Left lung (tissue), 4 donors: ENCODE measurements at regions not wholly inside any gene's neighbourhood (a gene's known extent, or its start where the extent isn't known, plus 50 kb on each side); places are given as distances from the start of the nearest gene placed in this dataset.

Source experiments
- ATAC-seq: fragments of 200-7000 bp; cut with Tn5 transposase; one replicate; pipeline ENCODE4 v1.9.1; 2020; ENCODE audit warnings: moderate library complexity
- DNase-seq, 4 donors: peaks; one replicate each; pipeline ENCODE4 v3.0.0-alpha.2; 2013 to 2020
- H3K27ac ChIP-seq, 2 donors: fragments of 200-600 bp; sonication (generic) in 1 of 2; one replicate each; pipeline versions ENCODE4 v1.5.0 to v1.8.0; 2020 to 2021
- H3K27me3 ChIP-seq, 2 donors: fragments of 200-600 bp; sonication (generic) in 1 of 2; one replicate each; pipeline versions ENCODE4 v1.5.0 to v1.8.0; 2020 to 2021
- H3K36me3 ChIP-seq, 2 donors: fragments of 200-600 bp; sonication (generic) in 1 of 2; one replicate each; pipeline versions ENCODE4 v1.5.0 to v1.8.0; 2020 to 2021
- H3K4me1 ChIP-seq, 2 donors: fragments of 200-600 bp; one replicate each; pipeline ENCODE4 v1.8.0; 2021
- H3K4me3 ChIP-seq, 2 donors: fragments of 200-600 bp; sonication (generic) in 1 of 2; one replicate each; pipeline versions ENCODE4 v1.5.0 to v1.8.0; 2020 to 2021; ENCODE audit warnings: mild to moderate bottlenecking in 1 of 2
- H3K9me3 ChIP-seq, 2 donors: fragments of 200-600 bp; sonication (generic) in 1 of 2; one replicate each; pipeline versions ENCODE4 v1.5.0 to v1.8.0; 2020 to 2021
- intact Hi-C, 2 donors: fragments of 100-400 bp; cut with DNase I; formaldehyde crosslinking; loops; one replicate each; pipeline versions ENCODE4 v1.11.2 to v1.14.2; 2022
- TF ChIP-seq, protein P1 (sequence below), 2 donors: fragments of 200-600 bp; sonication (generic) in 1 of 2; IDR thresholded peaks; one replicate each; pipeline versions ENCODE4 v1.5.0 to v1.8.0; 2021; ENCODE audit warnings: antibody characterized with exemption in 2 of 2
- donor health status: DM: no; HTN: yes; CAD: no.
- donor health status: DM: no; HTN: no; CAD: no.

DNA sequence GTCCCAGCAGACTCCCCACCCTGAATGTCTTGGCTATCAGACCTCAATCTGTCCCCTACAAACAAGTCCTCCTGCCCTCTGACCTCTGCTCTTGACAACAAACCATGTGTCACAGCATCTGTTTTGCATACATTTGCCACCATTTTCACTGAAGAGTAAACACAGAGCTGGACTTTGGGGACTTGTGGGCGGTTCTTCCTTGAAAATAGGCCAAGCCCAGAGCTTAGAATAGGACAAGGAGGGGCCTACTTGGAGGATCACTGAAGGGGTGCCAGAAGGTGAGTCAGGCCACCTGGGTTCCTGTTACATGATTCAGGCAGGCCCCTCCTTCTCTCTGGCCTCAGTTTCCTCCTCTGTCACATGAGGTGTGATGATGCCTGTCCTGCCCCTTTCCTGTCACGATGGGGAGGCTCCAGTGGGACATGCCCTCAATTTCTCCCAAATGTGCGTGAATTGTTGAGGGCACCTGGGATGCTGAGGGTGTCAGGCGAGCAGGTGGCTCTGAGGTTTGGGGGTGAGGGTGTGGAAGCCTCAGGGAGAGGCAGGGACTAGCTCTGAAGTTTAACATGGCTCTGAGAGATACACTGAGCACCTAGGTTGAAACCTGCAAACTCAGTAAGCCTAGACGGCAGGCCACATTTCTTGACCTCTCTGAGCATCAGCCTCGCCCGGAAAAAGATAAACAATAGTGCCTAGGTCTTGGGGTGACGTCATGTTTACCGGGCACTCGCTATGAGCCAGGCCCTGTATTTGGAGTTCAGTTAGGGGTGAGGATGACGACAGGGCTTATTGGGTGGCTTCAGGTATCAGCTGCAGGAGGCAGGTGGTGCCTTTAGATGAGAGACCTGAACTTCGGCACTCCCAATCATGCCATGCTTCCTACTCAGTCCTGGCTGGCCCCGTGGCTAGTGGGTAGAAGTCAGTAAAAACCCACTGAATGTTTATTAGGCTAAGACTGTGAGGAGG lies 107.6 kb upstream of the PITX1 start:
- TF ChIP-seq, protein P1, sequence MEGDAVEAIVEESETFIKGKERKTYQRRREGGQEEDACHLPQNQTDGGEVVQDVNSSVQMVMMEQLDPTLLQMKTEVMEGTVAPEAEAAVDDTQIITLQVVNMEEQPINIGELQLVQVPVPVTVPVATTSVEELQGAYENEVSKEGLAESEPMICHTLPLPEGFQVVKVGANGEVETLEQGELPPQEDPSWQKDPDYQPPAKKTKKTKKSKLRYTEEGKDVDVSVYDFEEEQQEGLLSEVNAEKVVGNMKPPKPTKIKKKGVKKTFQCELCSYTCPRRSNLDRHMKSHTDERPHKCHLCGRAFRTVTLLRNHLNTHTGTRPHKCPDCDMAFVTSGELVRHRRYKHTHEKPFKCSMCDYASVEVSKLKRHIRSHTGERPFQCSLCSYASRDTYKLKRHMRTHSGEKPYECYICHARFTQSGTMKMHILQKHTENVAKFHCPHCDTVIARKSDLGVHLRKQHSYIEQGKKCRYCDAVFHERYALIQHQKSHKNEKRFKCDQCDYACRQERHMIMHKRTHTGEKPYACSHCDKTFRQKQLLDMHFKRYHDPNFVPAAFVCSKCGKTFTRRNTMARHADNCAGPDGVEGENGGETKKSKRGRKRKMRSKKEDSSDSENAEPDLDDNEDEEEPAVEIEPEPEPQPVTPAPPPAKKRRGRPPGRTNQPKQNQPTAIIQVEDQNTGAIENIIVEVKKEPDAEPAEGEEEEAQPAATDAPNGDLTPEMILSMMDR (IDR thresholded peaks at IDR 0.05) = no peak
- no peaks in the 10 kb centered on the region for H3K9me3 ChIP-seq
- peaks cover 0 to 4% of the 10 kb centered on the region in 2 donors for H3K27me3 ChIP-seq
- H3K4me3 ChIP-seq = no peak overlapping the region
- no peaks in the 10 kb centered on the region for H3K36me3 ChIP-seq
- intact Hi-C loops = no loop called here
- DNase-seq (no peak), ATAC-seq (peak; percentile 13)
- peaks cover 5 to 6% of the 10 kb centered on the region in 2 donors for H3K4me1 ChIP-seq
- peak overlapping the region in 1 of 2 donors; percentile 46 for H3K27ac ChIP-seq

- Histone ChIP-seq H3K36me3 (no peaks in the 10 kb centered on the region), H3K4me1 (peaks cover 5 to 6% of the 10 kb centered on the region in 2 donors), H3K27ac (peak overlapping the region in 1 of 2 donors; percentile 46), H3K4me3 (no peak overlapping the region), H3K27me3 (peaks cover 0 to 4% of the 10 kb centered on the region in 2 donors), H3K9me3 (no peaks in the 10 kb centered on the region)
- ATAC-seq (peak; percentile 66), DNase-seq (peak in 1 of 4 donors; percentile 59)
- TF ChIP-seq, protein P1 (IDR thresholded peaks at IDR 0.05) = no peak
- intact Hi-C loops = no loop called here
These were observed 106.6 kb upstream of the PITX1 start for GRCh38 chr5:135140446-135141204.

GRCh38 chr5:135139381-135140134 lies 105.5 kb upstream of the PITX1 start:
- H3K4me1 ChIP-seq = peaks cover 5 to 11% of the 10 kb centered on the region in 2 donors
- peaks cover 0 to 4% of the 10 kb centered on the region in 2 donors for H3K27me3 ChIP-seq
- H3K36me3 ChIP-seq = no peaks in the 10 kb centered on the region
- H3K9me3 ChIP-seq = no peaks in the 10 kb centered on the region
- TF ChIP-seq, protein P1 (IDR thresholded peaks at IDR 0.05) = no peak
- H3K27ac ChIP-seq = no peak overlapping the region
- intact Hi-C loops = no loop called here
- no peak overlapping the region for H3K4me3 ChIP-seq
- ATAC-seq (peak; percentile 81), DNase-seq (peak in 1 of 4 donors; percentile 10)

DNA sequence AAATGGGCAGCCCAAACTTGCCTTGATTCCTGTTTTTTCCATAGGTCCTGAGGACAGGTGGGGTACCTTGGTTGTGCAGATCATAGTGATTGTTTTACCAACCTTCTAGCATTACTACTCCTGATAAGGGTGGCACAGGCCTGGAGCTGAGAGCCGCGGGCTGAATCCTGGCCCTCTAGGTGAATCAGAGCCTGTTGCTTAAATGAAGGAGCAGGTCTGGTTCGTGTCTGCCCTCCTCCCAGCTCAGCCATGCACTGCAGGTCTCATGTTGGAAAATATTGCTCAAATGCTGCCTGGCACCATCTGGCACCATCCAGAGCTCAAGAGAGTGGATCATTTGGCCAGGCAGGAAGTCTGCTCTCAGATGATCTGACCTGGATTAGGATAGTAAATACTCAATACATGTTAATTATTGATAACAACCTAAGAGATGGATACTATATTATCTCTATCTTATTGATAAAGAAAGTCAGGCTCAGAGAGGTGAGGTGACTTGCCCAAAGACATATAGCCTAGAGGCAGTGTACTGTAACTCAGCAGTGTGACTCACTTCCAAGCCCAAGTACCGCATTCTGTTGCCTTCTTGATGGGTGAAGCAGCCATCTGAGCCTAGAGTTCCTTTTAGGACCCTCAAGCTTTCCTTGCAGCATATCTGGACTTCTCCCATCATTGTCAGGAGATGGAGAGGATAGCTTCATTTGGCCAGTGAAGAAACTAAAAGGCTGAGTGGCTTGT lies 104.3 kb upstream of the PITX1 start:
- peaks cover 0 to 4% of the 10 kb centered on the region in 2 donors for H3K27me3 ChIP-seq
- H3K9me3 ChIP-seq = no peaks in the 10 kb centered on the region
- intact Hi-C loops = no loop called here
- DNase-seq (no peak), ATAC-seq (no peak)
- no peak overlapping the region for H3K27ac ChIP-seq
- no peaks in the 10 kb centered on the region for H3K36me3 ChIP-seq
- H3K4me1 ChIP-seq = peaks cover 5 to 12% of the 10 kb centered on the region in 2 donors
- TF ChIP-seq, protein P1 (IDR thresholded peaks at IDR 0.05) = no peak
- no peak overlapping the region for H3K4me3 ChIP-seq
